Keratinocyte (primary cell): ENCODE measurements at regions not wholly inside any gene's neighbourhood (a gene's known extent, or its start where the extent isn't known, plus 50 kb on each side); places are given as distances from the start of the nearest gene placed in this dataset.

Experiments used
- DNase-seq: peaks from one replicate; pipeline ENCODE4 v3.0.0-alpha.2; 2011; ENCODE audit warnings: low read depth, missing footprints, low spot score
- FAIRE-seq: peaks from 2 replicates; lab custom pipeline; 2011; peaks lifted over from hg19 to GRCh38; lab: Jason Lieb, UNC
- H2AFZ ChIP-seq: 2 replicates; pipeline ENCODE4 v1.6.0; 2012; ENCODE audit warnings: low read length, control low read depth, inconsistent platforms; ENCODE audit not compliant: control insufficient read depth
- H3K27ac ChIP-seq: 2 replicates; pipeline ENCODE4 v1.5.1; 2011; ENCODE audit warnings: low read length; ENCODE audit not compliant: control insufficient read depth, insufficient read depth
- H3K27me3 ChIP-seq: 3 replicates; pipeline ENCODE4 v1.6.0; 2011; ENCODE audit warnings: low read length; ENCODE audit not compliant: control insufficient read depth, insufficient read depth; ENCODE audit errors: extremely low read depth
- H3K36me3 ChIP-seq, 2 experiments: 2 replicates in 1 of 2; 3 replicates in 1 of 2; pipeline ENCODE4 v1.5.1; 2011; ENCODE audit warnings: low read length in 2 of 2, mild to moderate bottlenecking in 1 of 2; ENCODE audit not compliant: control insufficient read depth in 2 of 2, insufficient read depth in 2 of 2; ENCODE audit errors: extremely low read depth in 1 of 2
- H3K4me1 ChIP-seq: 3 replicates; pipeline ENCODE4 v1.5.1; 2011; ENCODE audit warnings: low read length; ENCODE audit not compliant: control insufficient read depth, insufficient read depth; ENCODE audit errors: extremely low read depth
- H3K4me2 ChIP-seq: 3 replicates; pipeline ENCODE4 v1.6.0; 2011; ENCODE audit warnings: low read depth, low read length; ENCODE audit not compliant: control insufficient read depth, insufficient read depth; ENCODE audit errors: extremely low read depth
- H3K4me3 ChIP-seq, 3 experiments: fragments of 200-600 bp in 1 of 3; sonication (generic) in 1 of 3; 2 replicates in 2 of 3; 3 replicates in 1 of 3; pipeline ENCODE4 v1.5.1; 2011 to 2016; ENCODE audit warnings: low read length in 3 of 3, mild to moderate bottlenecking in 3 of 3, control low read depth in 2 of 3, inconsistent platforms in 1 of 3, low read depth in 1 of 3, mixed read lengths in 1 of 3, mixed run types in 1 of 3, moderate library complexity in 1 of 3; ENCODE audit not compliant: control insufficient read depth in 2 of 3, insufficient read depth in 2 of 3; ENCODE audit errors: extremely low read depth in 1 of 3
- H3K79me2 ChIP-seq: 2 replicates; pipeline ENCODE4 v1.6.0; 2012; ENCODE audit warnings: low read length; ENCODE audit not compliant: control insufficient read depth, insufficient read depth
- H3K9ac ChIP-seq: 3 replicates; pipeline ENCODE4 v1.6.0; 2011; ENCODE audit warnings: low read length; ENCODE audit not compliant: control insufficient read depth, insufficient read depth; ENCODE audit errors: extremely low read depth
- H3K9me1 ChIP-seq: 3 replicates; pipeline ENCODE4 v1.6.0; 2011; ENCODE audit warnings: low read length; ENCODE audit not compliant: control insufficient read depth, insufficient read depth; ENCODE audit errors: extremely low read depth
- H3K9me3 ChIP-seq: 2 replicates; pipeline ENCODE4 v1.5.1; 2012; ENCODE audit warnings: low read depth, low read length; ENCODE audit not compliant: control insufficient read depth
- H4K20me1 ChIP-seq: 3 replicates; pipeline ENCODE4 v1.6.0; 2011; ENCODE audit warnings: low read length; ENCODE audit not compliant: control insufficient read depth, insufficient read depth; ENCODE audit errors: extremely low read depth
- EZH2 ChIP-seq: IDR thresholded peaks from one replicate; pipeline ENCODE4 v1.6.1; 2012; ENCODE audit warnings: inconsistent platforms, mild to moderate bottlenecking, low read length, moderate library complexity
- dilution Hi-C: fragments of 300-500 bp; cut with MboI; formaldehyde crosslinking; loops from one replicate; pipeline ENCODE4 v1.7.0; 2020; ENCODE audit warnings: low sequenced_read_pairs; ENCODE audit not compliant: extremely low pct_ligation_motif_present
- TF ChIP-seq, protein P1 (sequence below), 3 experiments: IDR thresholded peaks in 1 of 3; conservative IDR thresholded peaks in 1 of 3; optimal IDR thresholded peaks in 1 of 3; 2 replicates in 2 of 3; 3 replicates in 1 of 3; pipeline versions ENCODE3 to v1.5.1; 2011; ENCODE audit warnings: low read length in 3 of 3, mild to moderate bottlenecking in 3 of 3, moderate library complexity in 2 of 3, control low read depth in 1 of 3, inconsistent platforms in 1 of 3; ENCODE audit not compliant: insufficient read depth in 2 of 3; ENCODE audit errors: extremely low read depth in 1 of 3

DNA sequence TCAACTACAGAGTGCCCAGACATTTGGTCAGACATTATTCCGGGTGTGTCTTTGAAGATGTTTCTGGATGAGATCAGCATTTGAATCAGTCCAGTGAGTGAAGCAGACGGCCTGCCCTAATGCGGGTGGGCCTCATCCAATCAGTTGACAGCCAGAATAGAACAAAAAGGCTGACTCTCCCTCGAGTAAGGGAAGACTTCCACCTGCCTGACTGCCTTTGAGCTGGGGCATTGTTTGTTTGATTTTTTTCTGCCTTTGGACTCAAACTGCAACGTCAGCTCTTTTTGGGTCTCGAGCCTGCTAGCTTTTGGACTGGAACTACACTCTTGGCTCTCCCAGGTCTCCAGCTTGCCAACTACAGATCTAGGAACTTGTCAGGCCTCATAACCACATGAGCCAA is 111.7 kb upstream of the AGAP1 start:
- dilution Hi-C loops, result no loop called here
- no peaks in the 10 kb centered on the region for H3K79me2 ChIP-seq

DNA sequence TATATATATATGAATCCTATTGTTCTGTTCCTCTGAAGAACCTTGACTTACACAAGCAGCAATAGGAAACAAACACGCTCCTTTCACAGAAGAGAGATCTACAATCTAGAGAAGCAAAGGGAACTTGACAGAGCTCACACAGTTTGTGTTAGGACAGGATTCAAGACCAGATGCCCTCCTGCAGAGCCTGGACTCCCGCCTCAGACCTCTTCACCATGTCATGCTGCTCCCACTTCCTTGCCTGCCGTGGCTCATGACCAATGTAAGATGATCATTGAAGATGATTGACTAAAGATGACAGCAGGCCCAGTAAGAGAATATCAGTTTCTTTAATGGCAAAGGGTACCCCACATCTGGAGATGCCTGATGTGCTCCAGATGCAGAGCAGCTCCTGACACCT is 111.2 kb upstream of the AGAP1 start:
- Histone ChIP-seq H4K20me1 (no peaks in the 10 kb centered on the region), H3K27me3 (peaks cover 4% of the 10 kb centered on the region), H3K36me3 (no peaks in the 10 kb centered on the region), H3K4me3 (no peak overlapping the region), H3K9me1 (no peaks in the 10 kb centered on the region), H3K4me1 (no peaks in the 10 kb centered on the region), H2AFZ (no peak overlapping the region), H3K9me3 (no peaks in the 10 kb centered on the region), H3K9ac (no peak overlapping the region), H3K79me2 (no peaks in the 10 kb centered on the region), H3K27ac (no peak overlapping the region), H3K4me2 (no peak overlapping the region)
- FAIRE-seq (no peak), DNase-seq (no peak)
- dilution Hi-C loops, result no loop called here
- no peak for TF ChIP-seq EZH2
- TF ChIP-seq, protein P1, sequence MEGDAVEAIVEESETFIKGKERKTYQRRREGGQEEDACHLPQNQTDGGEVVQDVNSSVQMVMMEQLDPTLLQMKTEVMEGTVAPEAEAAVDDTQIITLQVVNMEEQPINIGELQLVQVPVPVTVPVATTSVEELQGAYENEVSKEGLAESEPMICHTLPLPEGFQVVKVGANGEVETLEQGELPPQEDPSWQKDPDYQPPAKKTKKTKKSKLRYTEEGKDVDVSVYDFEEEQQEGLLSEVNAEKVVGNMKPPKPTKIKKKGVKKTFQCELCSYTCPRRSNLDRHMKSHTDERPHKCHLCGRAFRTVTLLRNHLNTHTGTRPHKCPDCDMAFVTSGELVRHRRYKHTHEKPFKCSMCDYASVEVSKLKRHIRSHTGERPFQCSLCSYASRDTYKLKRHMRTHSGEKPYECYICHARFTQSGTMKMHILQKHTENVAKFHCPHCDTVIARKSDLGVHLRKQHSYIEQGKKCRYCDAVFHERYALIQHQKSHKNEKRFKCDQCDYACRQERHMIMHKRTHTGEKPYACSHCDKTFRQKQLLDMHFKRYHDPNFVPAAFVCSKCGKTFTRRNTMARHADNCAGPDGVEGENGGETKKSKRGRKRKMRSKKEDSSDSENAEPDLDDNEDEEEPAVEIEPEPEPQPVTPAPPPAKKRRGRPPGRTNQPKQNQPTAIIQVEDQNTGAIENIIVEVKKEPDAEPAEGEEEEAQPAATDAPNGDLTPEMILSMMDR (optimal IDR thresholded peaks at IDR 0.05 in 1 of 3, IDR thresholded peaks at IDR 0.05 in 1 of 3, conservative IDR thresholded peaks at IDR 0.05 in 1 of 3; ENCODE audit: extremely low read depth in 1 of 3, insufficient read depth in 2 of 3, low read length in 3 of 3), result no peak

More for the DNA sequence above, 111.7 kb upstream of the AGAP1 start:
- no peak overlapping the region for H2AFZ ChIP-seq
- no peak overlapping the region for H3K9ac ChIP-seq
- H3K4me3 ChIP-seq, result no peak overlapping the region
- DNase-seq, result no peak
- H3K4me2 ChIP-seq, result no peak overlapping the region
- H3K4me1 ChIP-seq, result no peaks in the 10 kb centered on the region
- no peaks in the 10 kb centered on the region for H4K20me1 ChIP-seq
- H3K27ac ChIP-seq, result no peak overlapping the region
- H3K9me1 ChIP-seq, result no peaks in the 10 kb centered on the region
- no peaks in the 10 kb centered on the region for H3K36me3 ChIP-seq
- no peak for TF ChIP-seq EZH2
- TF ChIP-seq, protein P1 (optimal IDR thresholded peaks at IDR 0.05 in 1 of 3, IDR thresholded peaks at IDR 0.05 in 1 of 3, conservative IDR thresholded peaks at IDR 0.05 in 1 of 3; ENCODE audit: extremely low read depth in 1 of 3, insufficient read depth in 2 of 3, low read length in 3 of 3), result no peak
- FAIRE-seq, result no peak
- peaks cover 4% of the 10 kb centered on the region for H3K27me3 ChIP-seq
- H3K9me3 ChIP-seq, result no peaks in the 10 kb centered on the region
